Uterus (tissue), 2 donors: ENCODE measurements at regions not wholly inside any gene's neighbourhood (a gene's known extent, or its start where the extent isn't known, plus 50 kb on each side); places are given as distances from the start of the nearest gene placed in this dataset.

Experiments used
- POLR2A ChIP-seq, 2 donors: fragments of 450-650 bp; IDR thresholded peaks; one replicate each; pipeline ENCODE4 v1.6.1; 2016; ENCODE audit warnings: antibody characterized with exemption in 2 of 2, mild to moderate bottlenecking in 1 of 2, moderate library complexity in 1 of 2
- TF ChIP-seq, protein P1 (sequence below), 4 experiments: fragments of 200-600 bp in 2 of 4; fragments of 450-650 bp in 2 of 4; sonication (generic) in 2 of 4; IDR thresholded peaks; one replicate each; pipeline ENCODE4 v1.5.1; 2016 to 2019; ENCODE audit warnings: antibody characterized with exemption in 4 of 4, mild to moderate bottlenecking in 2 of 4, moderate library complexity in 1 of 4

DNA sequence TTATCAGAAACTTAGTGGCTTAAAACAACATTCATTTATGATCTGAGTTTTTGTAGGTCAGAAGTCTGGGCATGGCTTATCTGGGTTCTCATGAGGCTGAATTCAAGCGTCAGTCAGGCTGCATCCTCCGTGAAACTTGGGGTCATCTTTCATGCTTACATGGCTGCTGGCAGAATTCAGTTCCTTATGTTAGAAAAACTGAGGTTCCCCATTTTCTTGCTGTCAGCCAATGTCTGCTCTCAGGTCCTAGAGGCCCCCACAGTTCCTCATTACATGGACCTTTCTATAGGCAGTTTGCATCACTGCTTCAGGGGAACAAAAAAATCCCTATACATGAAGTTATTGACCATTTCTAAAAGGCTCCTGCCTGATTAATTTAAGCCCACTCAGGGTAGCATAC lies 83.8 kb upstream of the NMUR2 start:
- no peak for TF ChIP-seq POLR2A (IDR thresholded peaks at IDR 0.05)
- TF ChIP-seq, protein P1, sequence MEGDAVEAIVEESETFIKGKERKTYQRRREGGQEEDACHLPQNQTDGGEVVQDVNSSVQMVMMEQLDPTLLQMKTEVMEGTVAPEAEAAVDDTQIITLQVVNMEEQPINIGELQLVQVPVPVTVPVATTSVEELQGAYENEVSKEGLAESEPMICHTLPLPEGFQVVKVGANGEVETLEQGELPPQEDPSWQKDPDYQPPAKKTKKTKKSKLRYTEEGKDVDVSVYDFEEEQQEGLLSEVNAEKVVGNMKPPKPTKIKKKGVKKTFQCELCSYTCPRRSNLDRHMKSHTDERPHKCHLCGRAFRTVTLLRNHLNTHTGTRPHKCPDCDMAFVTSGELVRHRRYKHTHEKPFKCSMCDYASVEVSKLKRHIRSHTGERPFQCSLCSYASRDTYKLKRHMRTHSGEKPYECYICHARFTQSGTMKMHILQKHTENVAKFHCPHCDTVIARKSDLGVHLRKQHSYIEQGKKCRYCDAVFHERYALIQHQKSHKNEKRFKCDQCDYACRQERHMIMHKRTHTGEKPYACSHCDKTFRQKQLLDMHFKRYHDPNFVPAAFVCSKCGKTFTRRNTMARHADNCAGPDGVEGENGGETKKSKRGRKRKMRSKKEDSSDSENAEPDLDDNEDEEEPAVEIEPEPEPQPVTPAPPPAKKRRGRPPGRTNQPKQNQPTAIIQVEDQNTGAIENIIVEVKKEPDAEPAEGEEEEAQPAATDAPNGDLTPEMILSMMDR (IDR thresholded peaks at IDR 0.05) = no peak
